GM21515 (cell line): ENCODE measurements at regions not wholly inside any gene's neighbourhood (a gene's known extent, or its start where the extent isn't known, plus 50 kb on each side); places are given as distances from the start of the nearest gene placed in this dataset.

Source experiments
- ATAC-seq: cut with Tn5 transposase; IDR thresholded peaks from one replicate; pipeline ENCODE4 v1.9.1; 2021; ENCODE audit not compliant: unreplicated experiment

- no peak for ATAC-seq
Measured at GRCh38 chr4:29131304-29131703, 1588.9 kb upstream of the PCDH7 start.

- ATAC-seq: no peak
Measured at GRCh38 chr4:29142708-29143107, 1577.5 kb upstream of the PCDH7 start.

GRCh38 chr4:29151584-29151983, 1568.6 kb upstream of the PCDH7 start:
- ATAC-seq: no peak

- ATAC-seq: no peak
Measured at GRCh38 chr4:29153642-29154041, 1566.5 kb upstream of the PCDH7 start.

- no peak for ATAC-seq
Measured at GRCh38 chr4:29175291-29175690, 1544.9 kb upstream of the PCDH7 start.

GRCh38 chr4:29199025-29199424, 1521.1 kb upstream of the PCDH7 start:
- ATAC-seq: no peak

GRCh38 chr4:29199485-29199884, 1520.7 kb upstream of the PCDH7 start:
- ATAC-seq: no peak

GRCh38 chr4:29213020-29213419, 1507.1 kb upstream of the PCDH7 start:
- ATAC-seq: no peak

- ATAC-seq: no peak
Measured at GRCh38 chr4:29220761-29221160, 1499.4 kb upstream of the PCDH7 start.

- no peak for ATAC-seq
Measured at GRCh38 chr4:29224911-29225310, 1495.3 kb upstream of the PCDH7 start.

GRCh38 chr4:29240641-29241040, 1479.5 kb upstream of the PCDH7 start:
- no peak for ATAC-seq

- no peak for ATAC-seq
Measured at GRCh38 chr4:29243054-29243453, 1477.1 kb upstream of the PCDH7 start.

- ATAC-seq: no peak
Measured at GRCh38 chr4:29243851-29244250, 1476.3 kb upstream of the PCDH7 start.

- no peak for ATAC-seq
Measured at GRCh38 chr4:29259556-29259955, 1460.6 kb upstream of the PCDH7 start.

GRCh38 chr4:29262986-29263385, 1457.2 kb upstream of the PCDH7 start:
- ATAC-seq: no peak

GRCh38 chr4:29276150-29276549, 1444.0 kb upstream of the PCDH7 start:
- ATAC-seq: no peak

GRCh38 chr4:29277381-29277780, 1442.8 kb upstream of the PCDH7 start:
- ATAC-seq: no peak

- ATAC-seq: no peak
Measured at GRCh38 chr4:29278585-29278984, 1441.6 kb upstream of the PCDH7 start.

GRCh38 chr4:29289118-29289517, 1431.1 kb upstream of the PCDH7 start:
- no peak for ATAC-seq

- ATAC-seq: no peak
Measured at GRCh38 chr4:29295280-29295679, 1424.9 kb upstream of the PCDH7 start.

- no peak for ATAC-seq
Measured at GRCh38 chr4:29304595-29304994, 1415.6 kb upstream of the PCDH7 start.

GRCh38 chr4:29307256-29307655, 1412.9 kb upstream of the PCDH7 start:
- no peak for ATAC-seq

GRCh38 chr4:29307755-29308154, 1412.4 kb upstream of the PCDH7 start:
- no peak for ATAC-seq

GRCh38 chr4:29309050-29309449, 1411.1 kb upstream of the PCDH7 start:
- no peak for ATAC-seq
